GM12875 (cell line): ENCODE measurements at regions not wholly inside any gene's neighbourhood (a gene's known extent, or its start where the extent isn't known, plus 50 kb on each side); places are given as distances from the start of the nearest gene placed in this dataset.

Experiments
- H3K4me3 ChIP-seq: one replicate; pipeline ENCODE4 v1.5.1; 2011; ENCODE audit warnings: low read depth, low read length, control low read depth
- TF ChIP-seq, protein P1 (sequence below): IDR thresholded peaks from 2 replicates; pipeline ENCODE4 v1.5.1; 2011; ENCODE audit warnings: low read depth, mild to moderate bottlenecking, control low read depth, inconsistent platforms, low read length, moderate library complexity, borderline replicate concordance; ENCODE audit not compliant: insufficient read depth

- H3K4me3 ChIP-seq = no peak overlapping the region
Observed at GRCh38 chr12:73321776-73322175, 1049.6 kb downstream of the TRHDE start.

DNA sequence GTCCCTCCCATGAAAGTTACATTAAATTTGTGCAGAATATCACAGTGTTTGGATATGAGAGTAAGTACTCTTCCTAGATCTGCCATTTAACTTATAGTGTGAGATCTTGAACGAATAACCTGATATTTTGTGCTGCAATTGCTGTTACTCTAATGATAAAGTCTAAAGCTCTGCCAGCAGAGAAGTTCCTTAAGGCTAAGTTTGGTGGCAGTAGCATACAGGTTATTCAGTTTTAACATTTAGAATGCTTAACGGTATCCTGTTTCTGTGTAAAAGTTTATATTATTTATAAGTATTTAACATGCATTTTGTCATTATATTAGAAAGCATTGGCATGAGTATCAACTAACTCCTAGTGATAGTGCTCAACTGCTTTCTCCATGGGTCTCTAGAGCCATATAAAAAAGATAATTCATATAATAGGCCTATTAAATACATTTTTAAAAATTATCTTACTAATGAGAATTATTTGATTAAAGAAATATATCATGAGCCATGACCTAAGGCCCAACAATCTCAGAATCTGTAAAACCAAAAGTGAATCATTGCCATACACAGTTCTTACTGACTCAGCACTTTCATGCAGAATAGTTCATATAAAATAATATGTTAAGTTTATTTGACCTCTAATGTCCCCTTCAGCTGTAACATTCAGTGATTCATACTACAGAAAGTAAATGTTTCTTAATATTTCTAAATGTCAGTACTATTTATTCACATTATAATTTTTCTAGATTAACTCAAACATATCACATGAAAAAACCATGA is 1058.6 kb downstream of the TRHDE start:
- H3K4me3 ChIP-seq = no peak overlapping the region
- TF ChIP-seq, protein P1, sequence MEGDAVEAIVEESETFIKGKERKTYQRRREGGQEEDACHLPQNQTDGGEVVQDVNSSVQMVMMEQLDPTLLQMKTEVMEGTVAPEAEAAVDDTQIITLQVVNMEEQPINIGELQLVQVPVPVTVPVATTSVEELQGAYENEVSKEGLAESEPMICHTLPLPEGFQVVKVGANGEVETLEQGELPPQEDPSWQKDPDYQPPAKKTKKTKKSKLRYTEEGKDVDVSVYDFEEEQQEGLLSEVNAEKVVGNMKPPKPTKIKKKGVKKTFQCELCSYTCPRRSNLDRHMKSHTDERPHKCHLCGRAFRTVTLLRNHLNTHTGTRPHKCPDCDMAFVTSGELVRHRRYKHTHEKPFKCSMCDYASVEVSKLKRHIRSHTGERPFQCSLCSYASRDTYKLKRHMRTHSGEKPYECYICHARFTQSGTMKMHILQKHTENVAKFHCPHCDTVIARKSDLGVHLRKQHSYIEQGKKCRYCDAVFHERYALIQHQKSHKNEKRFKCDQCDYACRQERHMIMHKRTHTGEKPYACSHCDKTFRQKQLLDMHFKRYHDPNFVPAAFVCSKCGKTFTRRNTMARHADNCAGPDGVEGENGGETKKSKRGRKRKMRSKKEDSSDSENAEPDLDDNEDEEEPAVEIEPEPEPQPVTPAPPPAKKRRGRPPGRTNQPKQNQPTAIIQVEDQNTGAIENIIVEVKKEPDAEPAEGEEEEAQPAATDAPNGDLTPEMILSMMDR = no peak

More at GRCh38 chr12:73321776-73322175, 1049.6 kb downstream of the TRHDE start:
- TF ChIP-seq, protein P1 = no peak

GRCh38 chr12:73341559-73342247 is 1069.5 kb downstream of the TRHDE start:
- H3K4me3 ChIP-seq = no peak overlapping the region
- TF ChIP-seq, protein P1 = no peak

DNA sequence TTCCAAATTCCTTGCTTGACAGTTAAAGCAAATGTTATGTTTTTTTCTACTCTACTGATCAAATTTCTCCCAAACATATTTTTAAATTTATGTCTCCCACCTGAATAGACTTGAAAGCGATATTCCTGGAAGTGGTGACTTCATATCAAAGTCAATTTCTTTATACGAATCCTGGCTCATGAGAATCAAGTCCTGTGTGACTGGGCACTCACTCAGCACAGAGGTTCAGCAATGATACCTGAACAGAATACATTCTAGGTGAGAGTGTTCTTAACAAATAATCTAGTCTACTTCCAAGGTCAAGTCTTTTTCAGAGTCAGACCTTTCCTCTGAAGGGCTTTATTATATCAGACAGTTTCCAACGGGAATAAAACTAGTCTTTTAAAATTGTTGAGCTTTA is 1070.6 kb downstream of the TRHDE start:
- no peak overlapping the region for H3K4me3 ChIP-seq
- TF ChIP-seq, protein P1 = no peak

GRCh38 chr12:73352826-73353225 is 1080.7 kb downstream of the TRHDE start:
- no peak overlapping the region for H3K4me3 ChIP-seq
- TF ChIP-seq, protein P1 = no peak

GRCh38 chr12:73361156-73361863 is 1089.1 kb downstream of the TRHDE start:
- no peak overlapping the region for H3K4me3 ChIP-seq
- TF ChIP-seq, protein P1 = no peak
